GM19025 (cell line): ENCODE measurements at regions not wholly inside any gene's neighbourhood (a gene's known extent, or its start where the extent isn't known, plus 50 kb on each side); places are given as distances from the start of the nearest gene placed in this dataset.

Experiments used
- ATAC-seq: cut with Tn5 transposase; IDR thresholded peaks from one replicate; pipeline ENCODE4 v1.9.1; 2021; ENCODE audit warnings: mild to moderate bottlenecking, low read depth, moderate library complexity; ENCODE audit not compliant: unreplicated experiment

DNA sequence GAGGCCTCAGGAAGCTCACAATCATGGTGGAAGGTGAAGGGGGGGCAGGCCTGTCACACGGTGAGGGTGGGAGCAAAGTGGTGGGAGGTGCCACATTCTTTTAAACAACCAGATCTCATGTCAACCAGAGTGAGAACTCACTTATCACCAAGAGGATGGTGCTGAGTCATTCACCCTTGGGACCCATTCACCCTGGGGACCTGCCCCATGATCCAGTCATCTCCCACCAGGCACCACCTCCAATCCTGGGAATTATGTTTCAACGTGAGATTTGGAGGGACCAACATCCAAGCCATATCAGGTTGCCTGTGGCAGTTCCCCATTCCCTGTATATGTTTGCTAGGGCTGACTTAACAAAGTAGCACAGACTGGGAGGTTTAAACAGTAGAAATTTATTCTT lies 318.4 kb upstream of the CLNK start:
- ATAC-seq, result no peak

DNA sequence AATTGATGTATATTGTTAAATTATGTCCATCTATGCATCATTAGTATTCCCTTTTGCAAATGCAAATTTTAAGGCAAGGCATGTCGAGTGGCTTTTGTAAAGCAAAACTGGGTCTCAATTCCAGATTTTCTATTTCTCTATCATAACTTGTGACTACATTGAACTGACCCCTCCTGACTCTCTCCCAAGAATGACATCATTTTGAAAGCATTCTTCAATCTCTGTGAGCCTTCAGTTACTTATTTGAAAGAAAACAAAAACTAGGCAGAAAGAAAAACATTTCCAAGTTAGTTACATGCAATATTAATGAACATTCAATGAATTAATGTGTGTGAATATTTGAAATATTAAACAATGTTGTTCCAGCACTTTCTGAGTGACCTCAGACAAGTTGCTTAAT lies 314.3 kb upstream of the CLNK start:
- no peak for ATAC-seq

DNA sequence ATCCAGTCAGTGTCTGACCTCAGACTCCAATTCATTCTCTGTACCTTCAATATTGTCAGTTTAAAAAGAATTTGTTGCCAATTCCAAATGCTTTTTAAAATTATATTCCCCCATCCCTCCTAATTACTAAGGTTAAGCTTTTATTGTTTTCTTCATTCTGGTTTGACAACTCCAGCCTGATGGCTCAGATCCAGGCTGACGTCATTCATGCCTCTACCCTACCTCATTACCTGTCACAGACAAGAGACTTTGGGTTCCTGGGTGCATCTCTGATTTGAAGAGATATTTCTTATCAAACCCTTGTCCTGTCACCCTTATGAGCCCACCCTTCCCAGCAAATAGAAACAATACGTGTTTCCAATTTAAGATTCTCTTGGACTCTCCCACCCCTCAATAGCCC lies 300.2 kb upstream of the CLNK start:
- no peak for ATAC-seq

DNA sequence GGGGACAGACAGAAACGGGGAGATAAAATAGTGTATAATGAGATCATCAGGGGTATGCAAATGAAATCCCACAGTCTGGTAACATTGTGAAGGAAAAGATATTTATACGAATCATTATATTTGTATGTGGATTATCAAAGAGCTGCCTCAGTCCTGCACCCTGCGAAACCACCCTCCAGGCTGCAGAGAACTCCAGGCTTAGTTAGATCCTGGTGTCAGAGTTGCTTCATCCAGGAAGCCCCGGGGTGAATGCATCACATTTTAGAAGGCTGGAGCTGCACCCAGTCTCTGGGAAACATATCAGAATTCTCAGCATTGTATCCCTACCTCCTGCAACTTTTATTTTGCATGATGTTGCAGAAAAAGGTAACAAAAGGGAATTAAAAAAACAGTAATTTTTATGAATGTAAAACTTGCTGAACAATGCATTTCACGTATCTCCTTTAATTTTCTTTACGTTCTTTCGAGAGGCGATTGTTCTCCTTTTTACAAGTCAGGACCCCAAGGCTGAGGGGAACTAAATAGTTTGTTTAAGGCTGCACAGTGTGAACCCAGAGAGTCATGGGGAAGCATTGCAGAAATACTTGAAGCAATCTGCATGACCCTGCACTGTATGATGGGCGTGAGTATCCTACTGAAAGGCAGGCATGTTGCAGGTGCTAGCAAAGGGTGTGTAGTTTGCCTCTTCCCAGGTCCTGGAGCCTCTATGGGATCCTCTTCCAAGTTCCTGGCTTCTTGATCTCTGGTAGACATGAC lies 299.5 kb upstream of the CLNK start:
- ATAC-seq, result no peak

DNA sequence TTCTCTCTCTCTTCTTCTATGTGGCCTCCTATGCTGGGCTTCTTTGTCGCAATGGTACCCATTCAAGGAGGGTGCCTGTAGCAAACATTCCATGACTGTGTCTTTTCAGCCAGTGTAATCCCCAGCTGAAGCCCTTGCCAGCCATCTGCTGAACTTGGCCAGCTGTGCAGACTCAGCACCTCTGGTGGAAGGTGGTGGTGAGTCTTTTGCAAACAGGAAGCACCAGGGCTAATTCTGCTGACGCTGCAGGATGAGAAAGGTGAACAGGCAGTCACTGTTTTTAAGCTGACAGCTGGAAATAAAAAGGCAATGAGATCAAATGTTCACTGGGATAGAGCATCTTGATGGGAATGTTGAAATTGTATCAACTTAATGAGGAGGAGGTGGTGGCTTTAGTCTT lies 298.7 kb upstream of the CLNK start:
- ATAC-seq, result no peak

DNA sequence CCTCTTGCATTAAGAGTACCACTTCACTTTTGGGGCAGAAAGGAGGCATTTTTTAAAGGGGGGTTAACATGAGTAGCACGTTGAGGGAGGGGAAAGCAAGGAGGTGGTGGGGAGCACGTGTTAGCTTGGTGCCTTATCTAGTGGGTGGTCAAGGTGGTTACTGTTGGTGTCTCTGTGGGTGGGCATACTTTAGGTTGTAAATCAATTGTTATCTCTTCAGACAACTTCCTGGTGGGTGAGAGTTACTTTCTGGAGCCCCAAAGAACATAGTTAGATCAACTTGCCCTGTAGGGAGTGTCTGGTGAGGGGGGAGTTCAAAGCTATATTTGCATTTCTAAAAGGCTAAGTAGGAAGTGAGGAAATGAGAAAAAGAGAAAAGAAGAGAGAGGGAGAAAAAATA lies 297.7 kb upstream of the CLNK start:
- ATAC-seq, result no peak

DNA sequence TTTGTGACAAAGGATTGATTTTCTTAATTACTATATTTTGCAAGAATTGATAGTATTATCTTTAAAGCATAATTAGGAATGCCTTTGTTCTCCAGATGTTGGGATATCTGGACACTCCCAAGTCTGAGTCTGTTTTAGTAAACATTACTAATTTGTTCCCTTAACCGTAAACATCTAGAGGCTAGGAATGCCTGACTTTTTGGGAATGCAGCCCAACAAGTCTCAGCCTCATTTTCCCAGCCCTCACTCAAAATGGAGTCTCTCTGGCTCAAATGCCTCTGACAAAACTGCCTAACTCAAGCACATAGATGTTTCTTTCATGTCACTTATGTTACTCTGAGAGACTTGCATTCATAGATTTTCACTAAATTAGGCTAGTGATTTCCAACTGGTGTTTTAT lies 297.0 kb upstream of the CLNK start:
- no peak for ATAC-seq

DNA sequence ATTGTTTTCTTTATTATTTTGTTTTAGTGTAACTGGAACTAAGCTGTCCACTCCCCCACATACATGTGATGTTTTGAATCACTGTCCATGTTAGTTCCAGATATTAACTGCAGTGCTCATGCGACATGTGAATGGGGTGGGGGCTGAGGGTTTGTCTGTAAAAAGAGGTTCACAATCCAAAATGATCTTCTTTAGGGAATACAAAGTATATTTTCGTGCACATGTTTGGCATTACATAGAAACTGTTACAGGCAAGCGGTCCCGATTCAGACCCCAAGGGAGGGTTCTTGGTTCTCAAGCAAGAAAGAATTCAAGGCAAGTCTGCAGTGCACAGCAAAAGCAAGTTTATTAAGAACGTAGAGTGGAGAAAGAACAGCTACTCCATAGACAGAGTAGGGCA lies 296.5 kb upstream of the CLNK start:
- ATAC-seq, result no peak

DNA sequence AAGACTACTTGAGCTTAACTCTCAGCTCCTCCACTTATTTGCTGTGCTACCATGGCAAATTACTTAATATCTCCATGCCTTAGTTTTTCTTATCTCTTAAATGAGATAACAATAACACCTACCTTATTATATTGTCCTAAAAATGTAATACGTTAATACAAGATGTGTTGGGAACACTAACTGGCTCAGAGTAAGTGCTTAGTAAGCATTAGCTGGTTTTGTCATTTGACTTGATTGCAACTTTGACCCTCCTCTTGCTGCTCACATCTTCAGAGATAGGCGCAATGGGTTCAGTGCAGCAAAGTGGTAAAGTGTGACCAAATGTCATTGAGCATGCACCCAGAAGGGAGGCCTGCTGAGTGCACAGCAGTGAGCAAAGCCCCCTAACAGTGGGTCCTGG lies 294.5 kb upstream of the CLNK start:
- ATAC-seq, result no peak

DNA sequence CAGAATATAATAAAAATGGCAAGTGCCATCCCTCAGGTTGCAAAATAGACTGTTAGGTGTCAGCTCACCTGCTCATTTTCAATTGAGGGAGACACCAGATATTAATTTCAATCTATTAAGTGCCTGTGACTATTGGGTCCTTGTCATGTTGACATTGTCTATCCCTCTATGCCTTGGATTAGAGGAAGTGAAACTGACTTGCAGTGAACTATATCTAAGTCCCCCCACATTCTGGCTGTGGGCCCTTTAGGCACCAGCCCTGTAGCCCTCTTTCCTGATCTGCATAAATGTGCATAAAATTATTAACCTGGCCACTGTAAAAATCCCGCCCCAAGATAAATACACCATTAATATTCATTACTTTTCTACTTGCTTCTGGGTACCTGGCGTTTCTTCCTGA lies 293.0 kb upstream of the CLNK start:
- no peak for ATAC-seq

DNA sequence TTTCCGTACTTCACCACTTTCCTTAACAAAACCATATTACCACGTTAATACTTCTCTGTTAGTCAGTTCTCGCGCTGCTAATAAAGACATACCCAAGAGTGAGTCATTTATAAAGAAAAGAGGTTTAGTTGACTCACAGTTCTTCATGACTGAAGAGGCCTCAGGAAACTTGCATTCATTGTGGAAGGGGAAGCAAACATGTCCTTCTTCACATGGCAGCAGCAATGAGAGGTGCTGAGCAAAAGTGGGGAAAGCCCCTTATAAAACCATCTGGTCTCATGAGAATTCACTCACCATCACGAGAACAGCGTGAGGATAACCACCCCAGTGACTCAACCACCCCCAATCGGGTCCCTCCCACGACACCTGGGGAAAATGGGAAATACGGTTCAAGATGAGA lies 289.8 kb upstream of the CLNK start:
- ATAC-seq, result no peak

DNA sequence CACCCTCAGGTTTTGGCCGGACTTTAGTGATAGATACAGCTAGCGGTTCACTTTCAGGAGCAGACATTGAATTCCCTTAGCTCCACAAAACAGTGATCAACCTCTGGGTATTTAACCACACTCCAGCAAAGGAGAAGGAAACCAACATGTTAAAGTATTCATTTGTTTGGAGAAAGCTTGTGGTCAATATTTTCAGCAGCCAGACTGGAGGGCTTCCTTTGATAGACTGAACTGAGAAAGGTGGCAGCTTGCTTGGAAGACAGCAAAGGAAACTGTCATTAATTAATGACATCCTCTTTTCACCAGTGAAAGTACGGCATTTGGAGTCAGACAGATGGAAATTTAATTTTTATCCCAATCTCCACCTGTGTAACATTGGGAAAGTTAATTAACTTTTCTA lies 289.1 kb upstream of the CLNK start:
- ATAC-seq, result no peak

DNA sequence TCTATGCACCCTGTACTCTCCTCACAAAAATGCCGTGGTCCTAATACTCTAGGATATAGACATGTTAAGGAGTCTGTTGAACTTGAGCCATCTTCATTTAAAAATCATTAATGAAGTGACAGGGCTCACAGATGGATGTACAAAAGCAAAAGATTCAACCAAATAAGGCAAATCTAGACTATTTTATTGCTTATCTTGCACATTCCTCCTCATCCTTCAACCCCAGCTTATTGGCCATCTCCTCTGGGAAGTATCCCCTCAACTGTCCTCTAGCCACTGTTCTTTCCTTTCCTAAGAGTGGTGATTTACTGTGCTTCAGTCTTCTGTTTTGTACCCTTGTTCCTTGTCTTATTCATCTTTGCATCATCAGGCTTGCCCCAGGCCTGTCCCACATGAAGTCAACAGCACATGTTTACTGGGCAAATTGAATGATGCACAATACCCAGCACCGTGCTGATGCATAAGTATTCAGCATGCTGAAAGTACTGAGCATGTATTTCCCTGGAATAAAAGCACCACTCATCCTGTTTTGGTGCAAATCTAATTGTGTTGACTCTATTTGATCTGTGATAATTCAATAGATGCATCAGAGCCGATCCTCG lies 287.3 kb upstream of the CLNK start:
- no peak for ATAC-seq

DNA sequence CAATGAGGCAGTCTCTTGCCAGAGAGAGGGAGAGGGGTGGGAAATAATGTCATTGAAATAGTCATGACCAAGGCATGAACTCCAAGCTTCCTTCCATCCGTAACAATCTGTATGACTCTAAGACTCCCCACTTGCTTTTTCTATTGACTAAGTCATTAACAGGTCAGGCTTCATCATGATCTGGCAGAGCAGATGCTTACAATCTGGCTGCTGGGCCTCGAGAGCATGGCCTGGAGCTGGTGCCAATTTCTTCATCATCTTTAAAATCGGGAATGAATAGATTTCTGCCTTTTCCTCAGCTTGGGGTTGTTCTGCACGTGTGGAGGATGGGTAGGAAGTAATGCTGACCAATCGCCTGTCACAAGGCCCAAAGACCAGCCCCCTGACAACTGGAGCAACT lies 280.6 kb upstream of the CLNK start:
- no peak for ATAC-seq

DNA sequence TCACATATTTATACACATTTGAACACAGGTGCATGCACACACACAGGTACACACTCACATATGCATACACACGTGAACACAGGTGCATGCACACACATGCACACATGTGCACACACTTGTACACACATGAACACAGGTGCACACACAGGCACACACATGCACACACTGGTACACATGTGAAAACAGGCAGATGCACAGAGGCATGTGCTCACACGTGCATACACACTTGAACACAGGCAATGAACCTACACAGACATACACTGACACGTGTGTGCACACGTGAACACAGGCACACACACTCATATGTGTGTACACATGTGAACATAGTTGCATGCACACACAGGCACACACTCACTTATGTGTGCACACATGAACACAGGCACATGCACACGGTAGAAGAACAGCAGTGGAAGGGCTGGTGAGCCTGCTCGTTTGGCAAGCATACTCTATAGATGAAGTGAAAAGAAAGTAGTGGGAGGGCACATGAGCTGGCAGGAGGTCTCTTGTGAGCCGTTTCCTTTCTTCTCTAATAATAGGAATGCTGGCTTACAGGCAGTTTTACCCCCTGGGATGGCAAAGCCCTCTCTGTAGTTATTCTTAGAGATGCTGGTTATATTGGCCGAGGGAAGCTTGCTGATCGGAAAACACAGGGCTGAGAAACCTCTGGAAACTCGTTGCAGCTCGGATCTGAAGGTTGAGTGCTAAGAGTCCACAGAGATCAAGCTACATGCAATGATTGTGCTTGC lies 279.6 kb upstream of the CLNK start:
- ATAC-seq, result no peak

DNA sequence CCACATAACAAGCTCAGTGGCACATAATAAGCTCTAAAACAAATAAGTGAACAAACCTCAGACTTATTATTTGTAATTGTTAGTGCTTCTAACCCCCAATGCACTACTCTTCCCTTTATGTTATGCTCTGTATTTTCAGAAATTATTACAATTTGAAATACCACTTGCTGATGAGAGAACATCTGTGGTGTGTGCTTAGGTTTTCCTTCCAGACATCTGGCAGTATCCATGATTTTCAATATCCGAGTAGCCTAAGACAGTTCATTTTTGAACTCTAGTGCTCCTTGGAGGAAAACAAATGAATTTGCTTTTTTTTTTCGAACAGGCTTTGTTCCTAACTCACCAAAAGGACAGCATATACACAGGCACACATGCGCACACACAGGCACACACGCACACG lies 278.7 kb upstream of the CLNK start:
- no peak for ATAC-seq

DNA sequence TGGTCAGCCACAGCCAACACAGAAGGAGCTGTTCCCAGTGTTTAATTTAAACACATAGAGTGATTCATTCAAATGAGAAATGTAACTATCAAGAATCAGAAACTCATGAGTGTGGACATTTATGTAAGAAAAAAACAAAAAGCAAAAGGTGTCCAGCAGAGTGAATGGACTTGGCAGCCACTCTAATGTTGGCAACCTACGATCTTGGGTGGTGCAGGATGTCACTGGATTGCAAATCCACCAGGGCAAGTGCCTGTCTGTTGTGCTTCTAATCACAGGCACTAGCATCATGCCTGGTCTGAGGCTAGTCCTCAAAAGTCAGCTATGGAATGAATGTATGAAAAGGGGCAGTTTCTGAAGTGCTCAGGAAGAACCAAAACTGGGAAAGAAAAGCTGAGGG lies 277.7 kb upstream of the CLNK start:
- no peak for ATAC-seq

DNA sequence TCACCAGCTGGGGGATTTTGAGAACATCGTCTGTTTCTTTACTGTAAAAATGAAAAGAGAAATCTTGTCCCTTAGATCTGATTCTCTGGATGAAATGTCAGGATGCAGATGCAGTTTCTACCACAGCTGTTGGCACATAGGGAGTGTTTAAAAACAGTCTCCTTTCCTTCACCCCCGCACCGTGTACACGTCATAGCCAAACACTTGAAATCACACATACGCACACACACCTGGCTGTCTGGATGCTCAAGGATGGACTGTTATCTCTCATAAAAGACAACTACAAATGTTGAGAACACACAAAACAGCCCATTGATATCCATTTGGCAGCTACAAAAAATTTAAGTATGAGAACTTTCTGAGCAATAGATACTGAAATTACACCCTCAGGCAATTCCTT lies 275.8 kb upstream of the CLNK start:
- ATAC-seq, result no peak

DNA sequence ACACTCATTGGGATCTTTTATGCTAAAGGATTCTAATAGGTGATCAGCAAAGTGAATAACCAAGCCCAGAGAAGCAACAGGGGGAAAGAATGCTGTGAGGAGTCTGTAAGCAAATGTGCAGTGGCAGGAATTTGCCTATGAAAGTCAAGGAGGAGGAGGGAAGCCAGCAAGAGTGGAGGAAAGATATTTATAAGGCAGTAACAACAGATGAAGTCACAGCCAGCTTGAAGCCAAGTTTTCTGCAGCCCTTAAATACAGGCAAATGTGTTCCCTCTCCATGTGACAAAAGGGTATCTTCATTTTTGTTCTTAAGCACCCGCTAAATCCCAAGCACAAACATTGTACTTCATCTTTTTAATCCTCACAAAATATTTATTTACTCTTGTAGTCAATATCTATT lies 275.0 kb upstream of the CLNK start:
- ATAC-seq, result no peak

DNA sequence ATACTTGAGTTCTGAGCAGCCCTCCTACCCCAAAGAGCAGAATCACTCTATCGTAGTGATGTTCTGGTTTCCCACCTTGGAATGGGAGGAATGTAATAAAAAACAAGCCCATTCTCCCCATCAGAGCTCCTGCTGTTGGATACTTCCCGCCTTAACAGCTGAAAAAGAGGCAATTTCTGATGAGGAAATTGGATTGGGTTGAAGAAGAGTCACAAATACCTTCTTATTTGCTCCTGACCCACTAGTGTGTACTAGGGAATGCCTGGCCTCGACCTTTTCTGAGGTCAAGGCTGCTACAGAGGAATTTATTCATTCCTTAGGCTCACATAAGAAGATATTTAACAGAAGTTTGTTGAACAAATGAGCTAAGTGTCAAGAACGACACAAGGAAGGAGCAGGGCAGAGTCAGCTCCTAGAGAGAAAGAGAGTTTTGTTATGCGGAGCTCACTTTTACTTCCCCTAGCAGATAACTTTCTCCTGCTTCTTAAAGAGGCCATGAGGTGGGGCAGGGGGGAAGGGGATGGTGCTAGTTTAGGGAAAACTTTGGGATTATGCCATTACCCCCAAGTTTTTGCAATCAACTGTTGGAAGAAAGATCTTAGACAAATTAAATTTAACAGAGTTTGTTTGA lies 273.8 kb upstream of the CLNK start:
- no peak for ATAC-seq

DNA sequence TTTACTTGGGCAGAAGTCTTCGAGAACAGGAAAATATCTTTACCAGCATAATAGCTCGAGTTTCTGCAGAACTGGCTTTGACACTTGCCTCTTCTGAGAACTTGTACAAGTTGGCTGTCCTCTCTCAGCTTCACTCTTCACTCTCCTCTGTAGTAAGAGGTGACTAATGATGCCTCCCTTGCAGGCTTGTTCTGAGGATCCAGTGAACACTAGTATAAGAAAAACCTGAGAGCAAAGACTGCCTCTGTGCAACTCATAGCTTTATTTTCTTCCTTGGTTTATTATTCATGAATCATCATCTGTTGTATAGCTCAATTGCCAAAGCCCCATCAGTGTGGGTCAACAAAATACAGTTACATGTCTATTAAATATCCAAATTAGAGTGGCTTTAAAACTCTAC lies 266.7 kb upstream of the CLNK start:
- no peak for ATAC-seq
